HG02623 (cell line): ENCODE measurements at regions not wholly inside any gene's neighbourhood (a gene's known extent, or its start where the extent isn't known, plus 50 kb on each side); places are given as distances from the start of the nearest gene placed in this dataset.

Source experiments
- ATAC-seq: cut with Tn5 transposase; IDR thresholded peaks from one replicate; pipeline ENCODE4 v1.9.1; 2021; ENCODE audit warnings: moderate library complexity; ENCODE audit not compliant: unreplicated experiment

DNA sequence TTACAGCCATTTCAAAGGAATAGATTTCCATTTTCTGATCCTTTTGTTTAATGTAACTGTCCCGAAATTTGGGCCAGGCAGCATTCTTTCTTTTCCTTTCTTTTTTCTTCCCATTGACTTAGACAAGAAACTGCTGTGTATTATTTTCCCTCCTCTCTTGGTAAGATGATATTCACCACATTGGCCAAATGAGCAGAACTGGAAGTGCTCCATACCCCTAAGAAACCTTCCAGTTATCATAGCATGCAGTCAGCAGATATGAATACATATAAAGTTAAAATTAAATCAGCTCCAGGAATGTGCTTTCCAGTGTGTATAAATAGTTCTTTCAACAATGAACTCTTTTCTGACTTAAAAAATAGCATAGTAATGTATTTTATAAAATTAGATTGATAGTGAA, 168.5 kb upstream of the GAS1 start:
- ATAC-seq, result no peak

DNA sequence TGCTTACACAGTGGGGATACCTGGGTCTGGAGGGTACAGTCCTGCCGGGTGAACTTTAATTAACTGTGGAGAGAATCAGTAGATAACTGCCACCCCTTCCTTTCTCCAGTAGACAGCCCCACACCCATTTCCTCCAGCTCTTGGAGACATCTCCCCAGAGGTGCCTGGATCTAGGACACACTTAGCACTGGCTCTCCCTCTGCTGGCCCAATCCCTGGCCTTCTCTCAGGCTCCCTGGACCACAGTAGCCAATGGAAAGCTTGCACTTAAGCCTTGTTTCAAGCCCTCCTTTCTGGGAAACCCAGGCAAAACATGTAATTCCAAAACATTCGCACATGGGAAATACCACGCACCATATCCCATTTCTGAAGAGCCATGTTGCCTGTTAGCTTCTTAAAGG, 169.2 kb upstream of the GAS1 start:
- ATAC-seq, result no peak

DNA sequence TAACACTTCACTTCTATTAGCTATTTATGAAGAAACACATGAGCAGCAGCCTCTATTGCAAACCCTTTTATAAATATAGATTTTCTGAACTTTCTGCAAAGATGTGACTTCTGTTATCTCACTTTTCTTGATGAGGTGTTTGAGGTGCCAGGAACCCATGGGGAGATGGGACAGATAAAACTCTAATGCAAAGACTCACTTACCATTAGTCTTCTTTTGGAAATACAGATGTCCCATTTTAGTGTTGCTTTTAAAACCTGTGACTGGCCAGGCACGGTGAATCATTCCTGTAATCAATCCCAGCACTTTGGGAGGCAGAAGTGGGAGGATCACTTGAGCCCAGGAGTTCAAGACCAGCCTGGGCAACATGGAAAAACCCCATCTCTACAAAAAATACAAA, 171.3 kb upstream of the GAS1 start:
- ATAC-seq, result no peak

DNA sequence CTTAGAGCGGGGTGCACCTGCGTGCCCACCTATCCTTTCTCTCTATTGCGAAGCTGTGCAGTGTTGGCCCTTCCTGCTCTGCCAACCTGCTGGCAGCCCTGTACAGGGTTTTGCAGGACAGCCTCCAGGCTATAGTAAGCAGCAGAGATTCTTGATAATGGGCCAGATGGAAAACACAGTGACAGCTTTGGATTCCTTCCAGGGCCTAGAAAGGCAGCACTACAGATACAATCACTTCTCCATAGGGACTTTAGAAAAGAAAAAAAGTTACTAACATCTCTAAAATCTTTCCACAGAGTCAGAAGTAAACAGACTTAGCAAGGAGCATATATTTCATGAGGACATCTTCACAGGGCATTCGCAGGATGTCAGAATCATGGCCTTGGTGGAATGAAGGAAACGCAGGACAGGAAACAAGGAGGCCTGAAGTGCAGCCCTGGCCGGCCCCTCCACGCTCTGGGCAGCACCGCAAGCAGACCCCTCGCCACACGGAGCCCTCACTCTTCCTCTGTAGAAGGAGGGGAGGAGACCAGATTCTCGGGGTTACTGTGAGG, 172.1 kb upstream of the GAS1 start:
- ATAC-seq, result no peak

DNA sequence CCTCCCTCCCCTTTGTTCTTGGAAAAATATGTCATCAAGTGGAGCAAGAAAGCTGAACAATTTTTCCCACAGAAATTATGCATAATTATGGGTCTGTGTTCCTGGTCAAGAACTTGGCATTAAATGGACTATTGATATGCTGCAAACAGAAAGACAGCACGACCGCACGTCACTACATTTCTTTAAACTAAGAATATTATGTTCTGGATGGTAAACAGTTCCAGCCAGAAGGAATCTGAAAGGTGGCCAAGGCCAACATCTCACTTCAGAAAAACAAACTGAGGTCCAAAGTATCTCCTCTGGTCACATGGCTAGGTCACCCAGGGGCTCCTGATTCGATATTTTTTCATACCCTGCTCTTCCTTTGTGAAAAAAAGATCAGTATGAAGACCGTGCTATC, 173.3 kb upstream of the GAS1 start:
- no peak for ATAC-seq

DNA sequence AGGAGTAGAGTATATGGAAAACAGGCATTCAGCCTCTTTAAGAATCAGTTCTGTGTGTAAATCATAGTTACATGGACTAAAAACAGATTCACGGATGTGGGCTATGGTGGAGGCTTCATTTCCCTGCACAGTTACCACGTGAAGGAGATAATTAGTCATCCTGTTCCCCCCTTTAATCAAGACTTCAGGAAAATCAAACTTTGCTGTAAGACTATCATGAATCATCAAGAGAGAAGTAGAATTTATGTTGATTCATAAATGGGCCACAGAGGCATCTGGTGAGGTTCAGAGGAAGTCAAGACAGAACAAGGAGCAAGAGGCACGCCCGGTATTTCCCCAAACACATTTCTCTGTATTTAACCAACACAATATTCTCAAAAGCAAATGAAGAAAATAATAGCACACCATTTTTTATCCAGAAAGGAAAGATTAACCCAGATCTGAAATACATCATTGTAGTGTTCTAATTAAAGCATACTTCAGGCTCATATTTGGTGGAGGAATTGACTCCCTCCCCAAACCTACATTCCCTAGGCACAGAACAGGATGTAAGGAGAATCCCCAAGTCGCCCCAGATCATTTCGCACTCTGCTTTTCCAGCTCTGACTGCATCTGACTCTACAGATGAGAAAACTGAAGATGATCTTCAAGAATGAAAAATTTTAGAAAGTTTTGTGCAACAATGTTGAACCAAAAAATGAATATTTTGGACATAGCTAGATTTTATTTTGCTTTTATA, 175.8 kb upstream of the GAS1 start:
- no peak for ATAC-seq

DNA sequence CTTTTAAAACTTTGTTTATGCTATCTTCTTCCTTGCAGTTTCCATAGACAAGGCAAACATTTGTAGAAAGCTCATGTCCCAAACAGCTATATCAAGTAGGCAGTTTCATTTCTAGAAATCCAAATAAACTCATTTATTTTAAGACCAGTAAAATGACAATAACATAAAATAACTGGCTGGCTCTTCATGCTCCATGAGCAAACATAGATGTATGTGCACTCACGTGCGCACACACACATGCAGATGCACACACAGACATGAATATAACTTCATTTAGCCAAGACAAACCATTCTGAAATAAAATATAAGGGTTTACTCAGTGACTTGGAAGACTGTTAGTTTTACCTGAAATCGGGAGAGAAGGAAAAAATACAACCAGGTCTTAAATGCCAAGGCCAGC, 176.5 kb upstream of the GAS1 start:
- ATAC-seq, result no peak

DNA sequence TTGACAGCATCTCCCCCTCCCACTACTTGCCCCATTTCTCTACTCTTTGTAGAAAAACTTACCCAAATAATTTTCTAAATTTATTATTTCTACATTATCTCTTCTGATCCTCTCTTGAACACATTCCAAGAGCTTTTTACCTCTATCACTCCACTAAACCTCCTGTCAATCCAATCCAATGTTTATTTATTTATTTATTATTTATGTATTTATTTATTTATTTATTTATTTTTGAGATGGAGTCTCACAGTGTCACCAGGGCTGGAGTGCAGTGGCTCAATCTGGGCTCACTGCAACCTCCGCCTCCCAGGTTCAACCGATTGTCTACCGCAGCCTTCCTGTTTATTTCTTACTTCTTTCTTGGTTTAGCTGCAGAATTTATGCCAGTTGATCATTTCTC, 178.5 kb upstream of the GAS1 start:
- no peak for ATAC-seq

DNA sequence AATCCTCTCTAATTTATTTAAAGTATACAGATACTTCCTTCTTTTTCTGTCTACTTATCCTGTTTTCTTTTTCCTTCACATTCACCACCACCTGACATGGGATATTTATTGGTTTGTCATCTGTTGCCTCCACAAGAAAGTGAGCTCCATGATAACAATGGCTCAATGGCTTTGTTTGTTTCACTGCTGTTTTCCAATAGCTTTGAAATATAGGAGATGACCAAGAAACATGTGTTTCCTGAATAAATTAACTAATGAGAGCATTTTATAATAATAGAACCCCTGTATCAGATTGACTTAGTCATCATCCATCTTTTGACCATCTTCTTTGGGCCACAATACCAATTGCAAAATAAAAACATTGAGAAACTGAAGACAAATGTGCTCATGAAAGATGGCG, 180.2 kb upstream of the GAS1 start:
- ATAC-seq, result no peak

DNA sequence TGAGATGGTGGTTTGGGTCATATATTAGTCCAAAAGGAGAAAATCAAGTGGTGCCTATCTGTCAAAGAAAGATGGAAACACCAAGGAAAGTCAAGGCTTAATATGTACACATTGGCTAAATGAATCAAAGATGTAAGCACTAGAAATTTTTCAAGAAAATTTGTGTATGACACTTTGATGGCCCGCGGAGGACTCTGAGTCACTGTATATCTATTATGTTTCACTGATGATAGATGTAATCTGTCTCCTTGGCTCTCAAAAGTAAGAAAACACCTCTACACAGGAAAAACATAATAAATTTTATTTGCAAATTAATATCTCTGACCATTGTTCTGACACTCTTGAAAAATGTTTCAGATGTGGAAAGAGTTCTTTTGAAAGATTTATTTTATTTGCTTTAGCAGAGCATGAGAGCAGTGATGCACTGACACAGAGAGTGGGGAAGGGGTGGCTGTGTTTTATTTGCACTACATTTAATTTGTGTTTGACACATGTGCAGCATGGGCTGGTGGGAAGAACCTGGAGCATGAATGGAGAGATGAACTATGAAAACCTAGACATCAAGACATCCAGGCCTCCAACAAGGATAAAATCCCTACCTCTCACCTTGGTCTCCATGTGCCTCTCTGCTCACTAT, 180.8 kb upstream of the GAS1 start:
- no peak for ATAC-seq

DNA sequence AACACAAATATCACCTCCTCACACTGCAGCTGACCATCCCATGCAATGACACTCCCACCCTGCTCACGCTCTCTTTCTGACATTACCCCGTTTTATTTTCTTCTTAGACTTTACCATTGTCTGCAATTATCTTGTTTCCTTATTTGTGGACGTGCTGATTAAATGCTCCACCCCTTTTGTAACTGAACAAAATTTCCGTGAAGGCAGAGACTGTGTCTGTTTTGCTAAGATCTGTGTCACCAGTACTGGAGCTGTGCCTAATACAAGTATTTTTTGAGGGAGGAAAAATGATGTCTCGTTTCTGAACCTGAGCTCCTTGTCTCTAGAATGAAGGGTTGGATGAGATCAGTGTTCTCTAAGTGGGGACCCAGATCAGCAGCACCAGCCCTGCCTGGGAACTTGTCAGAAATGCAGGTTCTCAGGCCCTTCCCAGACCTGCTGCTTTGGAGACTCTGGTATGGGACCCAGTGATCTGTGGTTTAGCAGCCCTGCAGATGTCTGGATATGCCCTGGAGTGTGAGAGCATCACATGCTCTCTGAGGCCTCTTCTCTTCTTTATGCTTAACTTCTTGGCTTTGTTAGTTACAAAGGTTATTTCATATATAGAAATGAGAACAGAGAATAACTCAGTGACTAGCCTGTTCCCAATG, 181.7 kb upstream of the GAS1 start:
- no peak for ATAC-seq

DNA sequence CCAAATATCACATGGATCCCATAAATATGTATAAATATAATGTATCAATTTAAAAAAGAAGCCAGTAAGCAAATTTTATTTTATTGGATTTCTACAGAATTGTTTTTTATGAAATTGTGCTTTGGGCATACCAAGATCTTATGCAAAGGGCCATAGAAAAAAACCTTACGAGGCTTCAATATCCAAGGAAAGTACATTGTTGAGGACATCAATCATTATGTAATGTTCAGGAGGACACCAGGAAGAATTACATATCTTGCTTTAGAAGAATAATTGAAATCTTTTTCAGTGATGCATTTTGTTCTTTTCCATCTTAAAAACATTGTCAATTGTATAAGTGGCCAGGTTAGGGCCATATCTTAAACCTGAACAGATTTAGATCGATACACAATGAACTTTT, 187.8 kb upstream of the GAS1 start:
- no peak for ATAC-seq

DNA sequence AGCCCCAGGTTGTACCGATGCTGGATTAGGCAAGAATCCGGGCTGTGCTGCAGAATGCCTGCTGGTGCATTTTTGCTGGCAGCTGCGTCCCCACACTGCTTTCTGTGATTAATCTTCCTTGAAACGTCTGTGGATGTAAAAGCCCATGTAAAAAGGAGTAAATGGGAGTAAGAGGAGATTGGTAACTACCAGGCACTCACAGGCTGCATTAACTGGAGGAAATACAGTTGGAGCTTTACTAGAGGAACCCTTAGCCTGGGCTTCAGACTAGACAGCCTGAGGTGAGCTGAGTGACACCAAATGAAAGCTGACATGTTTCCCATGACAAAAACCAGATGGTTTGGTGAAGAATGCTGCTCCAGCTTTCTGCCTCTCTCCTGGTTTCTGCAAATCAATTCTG, 190.4 kb upstream of the GAS1 start:
- ATAC-seq, result no peak

DNA sequence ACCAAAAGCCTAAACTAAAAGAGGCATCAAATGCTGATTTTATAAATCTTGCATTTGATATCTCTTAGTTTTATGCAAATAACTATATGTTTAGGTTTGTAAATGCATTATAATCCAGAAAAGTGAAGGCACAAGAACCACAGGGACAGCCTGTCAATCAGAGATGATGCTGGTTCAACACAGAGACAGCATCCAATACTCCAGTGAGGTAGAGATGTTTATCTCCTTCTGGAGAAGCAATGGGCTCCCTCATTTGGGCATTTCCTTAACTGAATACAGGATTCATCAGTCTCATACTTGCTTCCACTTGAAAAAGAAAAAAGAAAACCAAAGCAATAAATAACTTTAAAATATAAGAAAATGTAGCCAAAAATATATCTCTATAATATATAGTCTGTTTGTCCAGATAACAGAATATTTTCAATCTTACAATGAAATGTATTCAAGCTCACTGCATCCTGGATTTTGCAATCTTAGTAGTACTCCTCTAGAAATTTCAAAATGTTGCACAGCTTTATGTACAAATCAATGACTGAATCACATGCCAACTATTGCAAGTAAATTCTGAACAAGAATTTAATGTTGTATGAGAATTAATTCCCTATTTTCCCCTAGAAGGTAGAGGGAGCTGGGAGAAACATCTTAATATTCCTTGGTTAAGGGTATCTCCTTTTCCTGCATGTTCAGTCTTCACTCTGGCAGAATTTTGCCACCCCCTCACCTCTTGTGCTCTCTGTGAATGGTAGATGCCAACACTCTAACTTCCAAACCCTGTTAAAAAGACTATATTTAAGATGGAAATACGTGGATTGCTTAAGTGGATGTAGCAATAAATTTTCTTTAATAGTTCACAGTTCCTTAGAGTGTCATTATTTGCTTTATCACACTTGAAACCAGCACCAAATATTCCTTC, 191.1 kb upstream of the GAS1 start:
- ATAC-seq, result no peak

DNA sequence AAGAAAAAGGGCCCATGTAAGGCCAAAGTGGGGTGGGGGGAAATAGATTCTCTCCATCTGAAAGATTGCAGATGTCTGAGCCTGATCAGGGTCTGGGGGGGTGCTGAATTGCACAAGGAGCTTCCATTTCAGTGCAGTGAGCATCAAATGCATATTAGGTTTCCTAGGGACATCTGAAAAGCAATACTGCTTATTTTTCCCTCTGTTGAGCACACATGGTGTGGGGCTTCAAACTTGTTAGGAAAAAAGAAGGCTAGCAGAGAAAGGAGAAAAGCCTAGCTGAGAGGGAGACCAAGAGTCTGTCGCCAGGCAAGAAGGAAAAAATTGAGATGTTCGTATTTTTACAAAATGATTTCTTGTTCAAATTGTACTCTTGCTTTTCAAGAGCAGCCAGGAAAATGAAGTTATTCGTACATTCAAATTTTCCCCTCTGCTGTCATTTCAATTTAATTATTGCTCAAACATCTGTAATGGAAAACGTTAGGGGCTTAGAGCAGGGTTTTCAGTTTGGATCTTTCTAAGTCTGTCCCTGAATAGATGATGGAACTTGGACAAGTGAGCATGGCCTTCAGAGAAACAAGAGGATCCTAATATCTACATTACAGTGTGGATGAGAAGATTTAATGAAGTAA, 191.9 kb upstream of the GAS1 start:
- ATAC-seq, result no peak

DNA sequence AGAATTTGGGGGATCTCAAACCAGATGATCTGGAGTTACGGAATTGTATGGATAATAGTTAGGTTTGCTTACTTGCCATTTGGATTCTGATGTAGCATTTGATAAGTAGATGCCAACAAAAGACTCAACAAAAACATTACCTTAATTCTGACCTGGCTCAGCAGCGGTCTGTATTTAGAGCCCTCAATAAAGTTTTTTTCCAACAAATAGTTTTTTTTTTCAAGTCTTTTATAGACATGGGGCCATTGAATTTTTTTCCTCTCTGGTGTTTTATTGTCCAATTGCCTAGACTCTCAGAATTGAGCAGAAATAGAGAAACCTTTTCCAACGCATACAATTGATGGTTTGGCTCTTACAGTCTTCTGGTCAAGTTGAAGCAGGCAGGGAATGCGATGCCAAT, 192.8 kb upstream of the GAS1 start:
- ATAC-seq, result no peak

DNA sequence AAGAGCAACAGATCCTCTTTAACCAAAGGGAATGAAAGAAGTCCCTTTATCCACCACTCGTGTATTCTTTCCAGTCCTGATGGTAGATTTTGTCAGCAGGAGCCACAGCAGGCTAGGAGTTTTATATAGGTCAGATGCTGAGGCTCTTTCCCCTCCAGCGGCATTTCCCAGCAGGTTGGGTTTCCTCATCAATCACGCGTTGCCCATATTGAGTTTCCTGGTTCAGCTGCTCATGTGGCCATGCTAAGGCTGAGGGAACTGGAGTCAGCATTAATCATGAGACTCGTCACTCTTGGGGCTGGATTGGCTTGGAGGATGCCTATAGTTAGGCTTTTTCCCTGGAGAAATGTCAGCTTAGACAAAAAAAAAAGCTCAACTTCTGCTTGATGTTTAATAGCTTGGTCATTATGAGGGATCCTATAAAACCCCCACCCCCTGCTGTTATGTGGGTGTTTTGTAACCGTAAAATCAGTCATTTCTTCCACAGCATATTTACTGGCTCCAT, 193.4 kb upstream of the GAS1 start:
- ATAC-seq, result no peak

DNA sequence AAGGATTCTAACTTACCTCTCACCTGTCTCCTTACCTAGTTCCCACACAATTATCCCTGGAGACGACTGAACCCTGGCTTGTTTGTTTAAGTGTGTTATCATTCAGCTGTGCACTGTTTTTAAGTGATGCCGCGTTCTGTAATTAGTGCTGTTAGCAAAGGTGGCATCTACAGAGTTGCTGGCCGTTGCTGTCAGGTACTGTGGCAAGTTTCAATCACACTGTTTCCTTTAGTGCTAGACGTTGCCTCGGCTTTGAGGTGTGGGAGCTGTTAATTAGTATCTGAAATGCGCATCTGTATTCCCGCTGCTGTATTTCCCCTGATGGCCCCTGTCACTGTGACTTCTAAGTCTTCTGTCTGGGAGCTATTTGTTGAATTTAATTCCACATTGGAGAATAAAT, 193.8 kb upstream of the GAS1 start:
- ATAC-seq, result no peak

DNA sequence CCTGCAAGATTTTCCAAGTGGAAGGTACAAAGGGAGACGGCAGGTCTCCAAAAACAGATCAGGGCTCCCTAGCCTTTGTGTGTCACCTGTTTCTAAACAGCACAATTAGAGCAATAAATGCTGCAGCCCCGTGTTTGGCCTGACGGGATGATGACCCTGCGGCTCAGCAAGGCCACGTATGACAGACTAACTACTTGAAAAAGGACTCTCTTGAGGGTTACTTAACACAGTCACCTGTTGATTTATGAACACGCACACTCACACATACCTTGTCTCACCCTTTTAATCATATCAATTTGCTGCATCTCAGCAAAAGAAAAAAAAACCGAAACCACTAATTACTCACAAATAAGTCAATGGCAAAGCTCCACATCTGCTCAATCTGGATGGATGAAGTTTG, 199.6 kb upstream of the GAS1 start:
- ATAC-seq, result no peak

DNA sequence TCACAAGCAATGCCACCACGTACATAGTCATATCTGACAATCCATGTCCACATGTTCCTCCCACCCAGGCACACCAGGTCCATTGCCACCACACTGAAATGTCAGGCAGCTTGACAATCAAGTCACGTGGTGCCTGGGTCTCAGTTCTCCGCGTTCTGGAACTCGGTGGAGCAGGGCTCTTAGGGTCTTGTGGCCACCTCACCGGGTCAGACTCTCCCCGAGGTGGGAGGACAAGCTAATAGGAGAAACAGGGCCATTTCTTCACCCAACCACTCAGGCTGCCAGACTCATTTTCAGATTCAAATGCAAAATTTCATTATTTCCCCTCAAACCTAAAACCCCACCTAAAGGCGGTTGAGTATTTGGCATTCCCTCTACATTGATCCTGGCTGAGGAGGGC, 200.5 kb upstream of the GAS1 start:
- ATAC-seq, result no peak
